Lower leg skin (tissue), 4 donors: ENCODE measurements at regions not wholly inside any gene's neighbourhood (a gene's known extent, or its start where the extent isn't known, plus 50 kb on each side); places are given as distances from the start of the nearest gene placed in this dataset.

Experiments used
- DNase-seq, 2 donors: peaks; one replicate each; pipeline ENCODE4 v3.0.0-alpha.2; 2019; ENCODE audit warnings: low spot score in 2 of 2
- H3K4me3 ChIP-seq: fragments of 200-600 bp; sonication (generic); 2 replicates; pipeline ENCODE4 v1.5.1; 2017; ENCODE audit warnings: mild to moderate bottlenecking, low read depth; ENCODE audit not compliant: poor library complexity, severe bottlenecking
- POLR2A ChIP-seq, 2 donors: fragments of 450-650 bp; IDR thresholded peaks; one replicate each; pipeline ENCODE4 v1.6.1; 2016 to 2017; ENCODE audit warnings: antibody characterized with exemption in 2 of 2, mild to moderate bottlenecking in 1 of 2, moderate library complexity in 1 of 2
- WGBS, 2 donors: methylation state at CpG; one replicate each; pipeline ENCODE4 v1.1.5; 2018; 5-methylcytosine and 5-hydroxymethylcytosine counted together
- intact Hi-C: fragments of 100-400 bp; cut with DNase I; formaldehyde crosslinking; loops from one replicate; pipeline ENCODE4 v1.15.0; 2023; ENCODE audit warnings: low total_unique reads
- TF ChIP-seq, protein P1 (sequence below), 3 donors: fragments of 450-650 bp; IDR thresholded peaks; one replicate each; pipeline ENCODE4 v1.5.1; 2016; ENCODE audit warnings: antibody characterized with exemption in 3 of 3, mild to moderate bottlenecking in 3 of 3, moderate library complexity in 2 of 3

DNA sequence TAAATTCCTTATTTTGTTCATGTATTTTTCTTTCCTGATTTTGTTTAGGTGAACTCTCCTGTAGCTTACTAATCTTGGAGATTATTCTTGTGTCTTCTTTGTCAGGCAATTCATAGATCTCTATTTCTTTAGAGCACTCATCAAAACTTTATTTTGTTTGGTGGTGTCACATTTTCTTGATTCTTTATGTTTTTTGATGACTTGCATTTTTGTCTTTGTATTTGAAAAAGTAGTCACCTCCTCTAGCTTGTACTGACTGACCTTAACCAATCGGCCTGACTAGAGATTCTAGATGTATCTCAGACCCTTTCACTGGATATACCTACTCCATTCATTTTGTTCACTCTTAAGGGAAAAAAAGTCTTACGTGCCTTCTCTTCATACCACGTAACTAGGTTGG is 986.3 kb upstream of the LRRTM1 start:
- WGBS, 2 donors = 90 to 92% methylated on average over 3 of the region's 3 CpGs

DNA sequence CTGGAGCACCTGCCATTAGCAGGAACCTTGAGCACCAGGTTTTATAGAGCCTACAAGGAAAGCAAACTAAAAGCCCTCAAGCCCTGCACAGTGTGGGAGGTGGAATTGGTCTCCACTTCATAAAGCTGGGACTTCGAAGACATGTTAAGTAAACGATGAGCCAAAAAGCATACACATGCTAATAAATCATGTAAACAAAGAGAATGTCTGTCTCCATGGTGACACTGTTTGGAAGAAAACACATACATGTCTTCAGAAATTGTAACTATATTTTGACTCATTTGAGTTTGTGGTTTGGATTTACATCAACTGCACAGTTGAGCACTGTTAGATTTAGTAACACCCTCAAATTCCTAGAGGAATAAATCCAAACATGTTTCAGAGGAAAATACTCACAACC is 978.5 kb upstream of the LRRTM1 start:
- no peak for TF ChIP-seq POLR2A (IDR thresholded peaks at IDR 0.05)
- TF ChIP-seq, protein P1, sequence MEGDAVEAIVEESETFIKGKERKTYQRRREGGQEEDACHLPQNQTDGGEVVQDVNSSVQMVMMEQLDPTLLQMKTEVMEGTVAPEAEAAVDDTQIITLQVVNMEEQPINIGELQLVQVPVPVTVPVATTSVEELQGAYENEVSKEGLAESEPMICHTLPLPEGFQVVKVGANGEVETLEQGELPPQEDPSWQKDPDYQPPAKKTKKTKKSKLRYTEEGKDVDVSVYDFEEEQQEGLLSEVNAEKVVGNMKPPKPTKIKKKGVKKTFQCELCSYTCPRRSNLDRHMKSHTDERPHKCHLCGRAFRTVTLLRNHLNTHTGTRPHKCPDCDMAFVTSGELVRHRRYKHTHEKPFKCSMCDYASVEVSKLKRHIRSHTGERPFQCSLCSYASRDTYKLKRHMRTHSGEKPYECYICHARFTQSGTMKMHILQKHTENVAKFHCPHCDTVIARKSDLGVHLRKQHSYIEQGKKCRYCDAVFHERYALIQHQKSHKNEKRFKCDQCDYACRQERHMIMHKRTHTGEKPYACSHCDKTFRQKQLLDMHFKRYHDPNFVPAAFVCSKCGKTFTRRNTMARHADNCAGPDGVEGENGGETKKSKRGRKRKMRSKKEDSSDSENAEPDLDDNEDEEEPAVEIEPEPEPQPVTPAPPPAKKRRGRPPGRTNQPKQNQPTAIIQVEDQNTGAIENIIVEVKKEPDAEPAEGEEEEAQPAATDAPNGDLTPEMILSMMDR (IDR thresholded peaks at IDR 0.05) = no peak
- no peak for DNase-seq
- WGBS, 2 donors = 25 to 29% methylated on average over 2 of the region's 2 CpGs
- intact Hi-C loops = no loop called here
- no peak overlapping the region for H3K4me3 ChIP-seq

More for the DNA sequence above, 986.3 kb upstream of the LRRTM1 start:
- intact Hi-C loops = no loop called here
- no peak for DNase-seq
- TF ChIP-seq POLR2A (IDR thresholded peaks at IDR 0.05) = no peak
- TF ChIP-seq, protein P1 (IDR thresholded peaks at IDR 0.05) = no peak
- no peak overlapping the region for H3K4me3 ChIP-seq

DNA sequence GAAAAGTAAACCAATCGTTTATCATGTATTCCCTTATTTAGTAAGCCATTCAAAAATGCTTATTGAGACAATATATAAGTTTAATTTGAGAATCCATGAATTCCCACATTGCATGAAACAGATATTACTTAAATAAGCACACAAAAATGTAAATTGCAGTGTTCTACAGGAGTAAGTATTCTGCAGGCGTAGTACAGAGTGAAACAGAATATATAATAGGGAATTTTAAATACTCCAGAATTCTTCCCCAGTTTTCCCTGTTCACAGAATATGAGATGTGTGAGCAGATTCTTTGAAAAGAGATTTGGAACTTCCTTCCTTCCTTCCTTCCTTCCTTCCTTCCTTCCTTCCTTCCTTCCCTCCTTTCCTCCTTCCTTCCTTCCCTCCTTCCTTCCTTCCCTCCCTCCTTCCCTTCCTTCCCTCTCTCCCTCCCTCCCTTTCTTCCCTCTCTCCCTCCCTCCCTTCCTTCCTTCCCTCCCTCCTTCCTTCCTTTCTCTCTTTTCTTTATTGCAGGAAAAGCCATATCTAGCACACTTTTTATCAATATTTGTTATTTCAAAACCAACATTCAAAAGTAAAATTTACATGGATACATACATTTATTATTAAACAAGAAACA is 977.7 kb upstream of the LRRTM1 start:
- intact Hi-C loops = no loop called here
- no peak overlapping the region for H3K4me3 ChIP-seq
- WGBS, 2 donors = 83 to 86% methylated on average over 2 of the region's 2 CpGs
- no peak for DNase-seq
- no peak for TF ChIP-seq POLR2A (IDR thresholded peaks at IDR 0.05)
- TF ChIP-seq, protein P1 (IDR thresholded peaks at IDR 0.05) = no peak

- DNase-seq = no peak
- no peak for TF ChIP-seq POLR2A (IDR thresholded peaks at IDR 0.05)
- TF ChIP-seq, protein P1 (IDR thresholded peaks at IDR 0.05) = no peak
- H3K4me3 ChIP-seq = no peak overlapping the region
- intact Hi-C loops = no loop called here
- WGBS, 2 donors = 75 to 77% methylated on average over 1 of the region's 1 CpG
These were observed 972.0 kb upstream of the LRRTM1 start for GRCh38 chr2:81276595-81276994.

GRCh38 chr2:81266106-81266505 is 961.6 kb upstream of the LRRTM1 start:
- TF ChIP-seq POLR2A (IDR thresholded peaks at IDR 0.05) = no peak
- TF ChIP-seq, protein P1 (IDR thresholded peaks at IDR 0.05) = no peak
- no peak overlapping the region for H3K4me3 ChIP-seq
- 7 to 11% methylated on average over 1 of the region's 1 CpG for WGBS, 2 donors
- intact Hi-C loops = no loop called here
- DNase-seq = no peak

- intact Hi-C loops = no loop called here
- no peak for DNase-seq
- H3K4me3 ChIP-seq = no peak overlapping the region
- TF ChIP-seq POLR2A (IDR thresholded peaks at IDR 0.05) = no peak
- TF ChIP-seq, protein P1 (IDR thresholded peaks at IDR 0.05) = no peak
These were observed 959.4 kb upstream of the LRRTM1 start for GRCh38 chr2:81263989-81264388.
